Astrocyte (in vitro differentiated cells and primary cell): ENCODE measurements at regions not wholly inside any gene's neighbourhood (a gene's known extent, or its start where the extent isn't known, plus 50 kb on each side); places are given as distances from the start of the nearest gene placed in this dataset.

Experiments
- EZH2 ChIP-seq: IDR thresholded peaks from 2 replicates; pipeline ENCODE4 v1.6.1; 2012; ENCODE audit warnings: mild to moderate bottlenecking, low read length, inconsistent platforms; ENCODE audit not compliant: insufficient read depth
- TF ChIP-seq, protein P1 (sequence below): IDR thresholded peaks from 2 replicates; pipeline ENCODE4 v1.5.1; 2011; ENCODE audit warnings: low read depth, mild to moderate bottlenecking, inconsistent platforms, low read length, moderate library complexity; ENCODE audit not compliant: insufficient read depth

DNA sequence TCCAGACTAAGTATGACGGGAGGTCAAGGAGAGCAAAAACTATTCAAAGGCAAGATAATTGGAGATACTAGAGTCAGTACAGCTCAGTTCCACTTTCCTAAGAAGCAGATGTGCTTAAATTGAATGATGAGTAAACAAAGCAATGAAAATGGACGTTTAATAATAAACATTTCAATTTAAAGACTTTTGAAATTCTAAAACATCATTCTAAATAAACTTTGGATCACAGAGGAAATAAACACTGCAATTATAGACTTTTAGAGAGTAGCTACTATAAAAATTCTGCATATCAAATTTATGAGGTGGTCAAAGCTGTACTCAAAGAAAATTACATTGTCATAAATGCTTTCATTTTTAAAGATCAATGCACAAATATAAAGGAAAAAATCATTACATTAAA, 418.3 kb downstream of the GPAM start:
- TF ChIP-seq, protein P1, sequence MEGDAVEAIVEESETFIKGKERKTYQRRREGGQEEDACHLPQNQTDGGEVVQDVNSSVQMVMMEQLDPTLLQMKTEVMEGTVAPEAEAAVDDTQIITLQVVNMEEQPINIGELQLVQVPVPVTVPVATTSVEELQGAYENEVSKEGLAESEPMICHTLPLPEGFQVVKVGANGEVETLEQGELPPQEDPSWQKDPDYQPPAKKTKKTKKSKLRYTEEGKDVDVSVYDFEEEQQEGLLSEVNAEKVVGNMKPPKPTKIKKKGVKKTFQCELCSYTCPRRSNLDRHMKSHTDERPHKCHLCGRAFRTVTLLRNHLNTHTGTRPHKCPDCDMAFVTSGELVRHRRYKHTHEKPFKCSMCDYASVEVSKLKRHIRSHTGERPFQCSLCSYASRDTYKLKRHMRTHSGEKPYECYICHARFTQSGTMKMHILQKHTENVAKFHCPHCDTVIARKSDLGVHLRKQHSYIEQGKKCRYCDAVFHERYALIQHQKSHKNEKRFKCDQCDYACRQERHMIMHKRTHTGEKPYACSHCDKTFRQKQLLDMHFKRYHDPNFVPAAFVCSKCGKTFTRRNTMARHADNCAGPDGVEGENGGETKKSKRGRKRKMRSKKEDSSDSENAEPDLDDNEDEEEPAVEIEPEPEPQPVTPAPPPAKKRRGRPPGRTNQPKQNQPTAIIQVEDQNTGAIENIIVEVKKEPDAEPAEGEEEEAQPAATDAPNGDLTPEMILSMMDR = no peak
- no peak for TF ChIP-seq EZH2
